ENCODE measurements at regions not wholly inside any gene's neighbourhood (a gene's known extent, or its start where the extent isn't known, plus 50 kb on each side); places are given as distances from the start of the nearest gene placed in this dataset.

DNA sequence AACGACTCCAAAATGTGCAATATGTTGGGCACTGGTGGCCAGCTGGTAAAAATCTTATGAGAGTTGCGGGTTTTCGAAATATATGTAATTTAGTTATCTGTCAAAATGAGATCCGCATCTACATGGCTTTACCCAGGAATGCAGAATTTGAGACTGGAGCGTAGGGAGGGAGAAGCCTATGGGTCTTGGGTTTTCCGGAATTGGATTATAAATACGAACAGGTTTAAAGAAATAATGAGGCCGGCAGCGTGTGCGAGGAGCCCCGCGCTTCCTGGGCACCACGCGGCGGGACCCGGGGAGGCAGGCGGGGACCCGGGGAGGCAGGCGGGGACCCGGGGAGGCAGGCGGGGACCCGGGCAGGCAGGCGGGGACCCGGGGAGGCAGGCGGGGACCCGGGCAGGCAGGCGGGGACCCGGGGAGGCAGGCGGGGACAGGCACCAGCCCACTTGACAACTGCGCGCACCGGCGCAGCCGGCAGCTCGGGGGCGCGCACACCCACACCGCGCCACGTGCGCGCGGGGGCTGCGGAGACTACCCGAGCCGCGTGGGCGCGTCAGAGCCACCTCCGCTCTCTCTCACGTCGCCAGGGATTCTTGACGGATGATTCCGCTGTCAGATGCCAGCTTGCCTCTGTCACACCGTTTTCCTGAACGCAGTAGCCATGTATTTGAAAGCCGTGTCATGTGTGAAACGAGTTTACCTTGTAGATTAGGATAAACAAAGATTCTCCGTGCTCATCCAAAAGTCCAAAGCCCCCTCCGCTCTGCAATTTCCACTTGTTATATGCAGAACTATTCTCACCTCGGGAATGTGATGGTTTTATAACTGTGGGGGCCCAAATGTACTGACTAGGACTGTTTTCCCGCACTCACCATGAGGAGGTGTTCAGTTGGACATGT, 54.3 kb upstream of the HNRNPU start:
- peak overlapping the region; percentile 91 for H3K4me2 ChIP-seq (ENCODE audit: low read length)
- no peaks in the 10 kb centered on the region for H3K79me2 ChIP-seq (ENCODE audit: low read length)
- peak overlapping the region; percentile 62 for H3K9ac ChIP-seq (ENCODE audit: low read length)
- H4K20me1 ChIP-seq (ENCODE audit: insufficient read depth, low read length), result no peaks in the 10 kb centered on the region
- H3K27me3 ChIP-seq (ENCODE audit: low read depth, low read length), result no peaks in the 10 kb centered on the region
- peaks cover 29% of the 10 kb centered on the region for H3K4me1 ChIP-seq (ENCODE audit: low read length)
- no peaks in the 10 kb centered on the region for H3K36me3 ChIP-seq (replicated peaks; ENCODE audit: low read depth, low read length)
- TF ChIP-seq CTCF (IDR thresholded peaks at IDR 0.05; ENCODE audit: low read depth, low read length) (peak; percentile 19; the same call in 1 of the 2 replicates), EZH2phosphoT487 (IDR thresholded peaks at IDR 0.05; ENCODE audit: low read depth) (no peak)
- no peak overlapping the region for H3K27ac ChIP-seq (ENCODE audit: low read length)
- H2AFZ ChIP-seq (ENCODE audit: low read depth, low read length), result peak overlapping the region; percentile 94
- no peaks in the 10 kb centered on the region for H3K9me3 ChIP-seq (ENCODE audit: insufficient read depth, low read length)
- H3K4me3 ChIP-seq (ENCODE audit: low read length), result peak overlapping the region; percentile 83

DNA sequence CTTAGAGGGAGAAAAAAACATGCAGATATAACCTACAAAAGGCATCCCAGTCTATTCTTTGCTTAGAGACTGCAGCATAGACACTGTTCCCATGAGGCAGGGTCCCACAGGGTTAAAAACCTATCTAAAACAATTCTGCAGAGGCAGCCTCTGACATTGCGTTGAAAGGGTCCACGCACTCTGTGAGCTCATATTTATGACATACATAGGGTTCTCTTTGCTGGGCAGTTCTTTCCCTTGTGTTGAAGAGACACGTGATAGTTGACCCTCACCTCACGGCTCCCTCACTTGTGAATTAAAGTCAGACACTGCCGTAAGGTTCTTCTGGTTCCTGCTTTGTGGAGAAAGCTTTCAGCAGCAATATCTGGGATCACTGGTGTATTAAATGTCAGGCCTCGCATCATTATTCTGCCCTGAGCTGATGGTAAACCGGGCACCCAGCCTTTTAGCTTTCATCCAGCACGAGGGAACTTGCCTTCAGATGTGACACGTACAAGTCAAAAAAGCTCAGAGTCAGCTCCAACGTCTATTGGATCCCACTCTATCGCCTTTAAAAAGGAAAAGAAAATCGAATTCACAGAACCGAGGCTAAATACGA, 52.8 kb upstream of the HNRNPU start:
- Histone ChIP-seq H3K4me1 (ENCODE audit: low read length) (peaks cover 29% of the 10 kb centered on the region), H2AFZ (ENCODE audit: low read depth, low read length) (no peak overlapping the region), H3K9me3 (ENCODE audit: insufficient read depth, low read length) (no peaks in the 10 kb centered on the region), H3K27ac (ENCODE audit: low read length) (no peak overlapping the region), H3K4me2 (ENCODE audit: low read length) (no peak overlapping the region), H3K4me3 (ENCODE audit: low read length) (no peak overlapping the region), H4K20me1 (ENCODE audit: insufficient read depth, low read length) (no peaks in the 10 kb centered on the region), H3K27me3 (ENCODE audit: low read depth, low read length) (peaks cover 5% of the 10 kb centered on the region; the same call in 1 of the 2 replicates), H3K36me3 (replicated peaks; ENCODE audit: low read depth, low read length) (no peaks in the 10 kb centered on the region), H3K9ac (ENCODE audit: low read length) (no peak overlapping the region), H3K79me2 (ENCODE audit: low read length) (no peaks in the 10 kb centered on the region)
- TF ChIP-seq EZH2phosphoT487 (IDR thresholded peaks at IDR 0.05; ENCODE audit: low read depth) (no peak), CTCF (IDR thresholded peaks at IDR 0.05; ENCODE audit: low read depth, low read length) (no peak)

DNA sequence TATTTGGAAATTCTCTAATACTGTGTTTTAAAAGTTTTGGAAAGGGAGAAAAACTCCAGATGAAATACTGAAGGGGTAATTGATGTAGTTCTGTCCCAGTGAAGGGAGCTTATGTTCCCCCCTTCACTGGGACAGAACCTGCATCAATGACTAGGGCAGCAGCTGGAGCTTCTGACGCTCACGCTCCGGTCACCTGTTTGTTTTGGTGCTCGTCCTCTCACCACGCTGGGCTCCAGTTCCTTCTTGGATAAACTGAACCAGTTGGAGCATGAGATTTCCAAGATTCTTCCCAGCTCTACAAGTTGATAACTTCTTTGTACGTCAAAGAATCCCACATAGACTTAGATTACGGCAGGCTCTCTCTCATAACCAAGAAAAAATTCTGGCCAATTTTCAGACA, 51.4 kb upstream of the HNRNPU start:
- Histone ChIP-seq H3K27me3 (ENCODE audit: low read depth, low read length) (peaks cover 5% of the 10 kb centered on the region; the same call in 1 of the 2 replicates), H3K36me3 (replicated peaks; ENCODE audit: low read depth, low read length) (no peaks in the 10 kb centered on the region), H3K9ac (ENCODE audit: low read length) (no peak overlapping the region), H3K79me2 (ENCODE audit: low read length) (no peaks in the 10 kb centered on the region), H4K20me1 (ENCODE audit: insufficient read depth, low read length) (no peaks in the 10 kb centered on the region), H3K27ac (ENCODE audit: low read length) (no peak overlapping the region), H3K9me3 (ENCODE audit: insufficient read depth, low read length) (no peaks in the 10 kb centered on the region), H3K4me3 (ENCODE audit: low read length) (no peak overlapping the region), H3K4me2 (ENCODE audit: low read length) (no peak overlapping the region), H2AFZ (ENCODE audit: low read depth, low read length) (no peak overlapping the region), H3K4me1 (ENCODE audit: low read length) (peaks cover 18% of the 10 kb centered on the region)
- TF ChIP-seq CTCF (IDR thresholded peaks at IDR 0.05; ENCODE audit: low read depth, low read length) (no peak), EZH2phosphoT487 (IDR thresholded peaks at IDR 0.05; ENCODE audit: low read depth) (no peak)

GRCh38 chr1:244914761-244915160, 50.4 kb upstream of the HNRNPU start:
- Histone ChIP-seq H3K9ac (ENCODE audit: low read length) (no peak overlapping the region), H3K27me3 (ENCODE audit: low read depth, low read length) (peaks cover 5% of the 10 kb centered on the region; the same call in 1 of the 2 replicates)

More at GRCh38 chr1:244914761-244915160, 50.4 kb upstream of the HNRNPU start:
- no peak overlapping the region for H2AFZ ChIP-seq (ENCODE audit: low read depth, low read length)
- no peaks in the 10 kb centered on the region for H3K9me3 ChIP-seq (ENCODE audit: insufficient read depth, low read length)
- H3K4me1 ChIP-seq (ENCODE audit: low read length), result peaks cover 8% of the 10 kb centered on the region
- no peak overlapping the region for H3K4me3 ChIP-seq (ENCODE audit: low read length)
- no peaks in the 10 kb centered on the region for H4K20me1 ChIP-seq (ENCODE audit: insufficient read depth, low read length)
- no peak overlapping the region for H3K4me2 ChIP-seq (ENCODE audit: low read length)
- no peak overlapping the region for H3K27ac ChIP-seq (ENCODE audit: low read length)
- TF ChIP-seq CTCF (IDR thresholded peaks at IDR 0.05; ENCODE audit: low read depth, low read length), result no peak
- TF ChIP-seq EZH2phosphoT487 (IDR thresholded peaks at IDR 0.05; ENCODE audit: low read depth), result no peak
- no peaks in the 10 kb centered on the region for H3K36me3 ChIP-seq (replicated peaks; ENCODE audit: low read depth, low read length)
- no peaks in the 10 kb centered on the region for H3K79me2 ChIP-seq (ENCODE audit: low read length)
